Transverse colon (tissue), 3 donors: ENCODE measurements at regions not wholly inside any gene's neighbourhood (a gene's known extent, or its start where the extent isn't known, plus 50 kb on each side); places are given as distances from the start of the nearest gene placed in this dataset.

ENCODE experiments used
- EP300 ChIP-seq: sonication (generic); formaldehyde crosslinking; IDR thresholded peaks from one replicate; pipeline ENCODE4 v1.6.1; 2017; ENCODE audit warnings: antibody characterized with exemption, low read depth
- POLR2A ChIP-seq: fragments of 450-650 bp; IDR thresholded peaks from one replicate; pipeline ENCODE4 v1.6.1; 2016; ENCODE audit warnings: antibody characterized with exemption, mild to moderate bottlenecking, moderate library complexity
- TF ChIP-seq, protein P1 (sequence below), 5 experiments: fragments of 200-600 bp in 3 of 5; fragments of 450-650 bp in 2 of 5; sonication (generic) in 3 of 5; IDR thresholded peaks; 1 replicate in 2 of 5; 2 replicates in 3 of 5; pipeline ENCODE4 v1.5.1; 2016 to 2017; ENCODE audit warnings: antibody characterized with exemption in 5 of 5, inconsistent platforms in 3 of 5, mild to moderate bottlenecking in 2 of 5, moderate library complexity in 1 of 5

DNA sequence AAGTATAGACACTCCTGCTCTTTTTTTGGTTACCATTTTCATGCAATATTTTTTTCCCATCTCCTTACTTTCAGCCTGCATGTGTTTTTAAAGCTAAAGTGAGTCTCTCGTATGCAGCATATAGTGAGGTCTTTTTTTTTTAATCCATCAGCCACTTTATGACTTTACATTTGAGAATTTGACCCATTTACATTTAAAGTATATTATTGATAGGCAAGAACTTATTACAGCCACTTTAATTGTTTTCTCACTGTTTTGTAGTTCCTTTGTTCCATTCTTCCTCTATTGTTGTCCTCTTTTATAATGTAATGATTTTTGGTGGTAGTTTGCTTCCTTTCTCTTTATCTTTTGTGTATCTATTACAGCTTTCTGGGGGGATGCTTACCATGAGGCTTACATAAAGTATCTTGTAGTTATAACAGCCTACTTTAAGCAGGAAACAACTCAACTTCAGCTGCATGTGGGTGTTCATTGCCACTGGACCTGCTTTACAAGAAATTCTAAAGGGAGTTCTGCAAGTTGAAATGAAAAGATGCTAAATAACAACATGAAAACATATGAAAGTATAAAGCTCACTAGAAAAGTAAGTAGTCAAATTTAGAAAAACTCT is 71.8 kb downstream of the TNFAIP3 start:
- TF ChIP-seq, protein P1, sequence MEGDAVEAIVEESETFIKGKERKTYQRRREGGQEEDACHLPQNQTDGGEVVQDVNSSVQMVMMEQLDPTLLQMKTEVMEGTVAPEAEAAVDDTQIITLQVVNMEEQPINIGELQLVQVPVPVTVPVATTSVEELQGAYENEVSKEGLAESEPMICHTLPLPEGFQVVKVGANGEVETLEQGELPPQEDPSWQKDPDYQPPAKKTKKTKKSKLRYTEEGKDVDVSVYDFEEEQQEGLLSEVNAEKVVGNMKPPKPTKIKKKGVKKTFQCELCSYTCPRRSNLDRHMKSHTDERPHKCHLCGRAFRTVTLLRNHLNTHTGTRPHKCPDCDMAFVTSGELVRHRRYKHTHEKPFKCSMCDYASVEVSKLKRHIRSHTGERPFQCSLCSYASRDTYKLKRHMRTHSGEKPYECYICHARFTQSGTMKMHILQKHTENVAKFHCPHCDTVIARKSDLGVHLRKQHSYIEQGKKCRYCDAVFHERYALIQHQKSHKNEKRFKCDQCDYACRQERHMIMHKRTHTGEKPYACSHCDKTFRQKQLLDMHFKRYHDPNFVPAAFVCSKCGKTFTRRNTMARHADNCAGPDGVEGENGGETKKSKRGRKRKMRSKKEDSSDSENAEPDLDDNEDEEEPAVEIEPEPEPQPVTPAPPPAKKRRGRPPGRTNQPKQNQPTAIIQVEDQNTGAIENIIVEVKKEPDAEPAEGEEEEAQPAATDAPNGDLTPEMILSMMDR (IDR thresholded peaks at IDR 0.05), result no peak
- TF ChIP-seq EP300 (no peak), POLR2A (no peak)
